Loucy (cell line): ENCODE measurements at regions not wholly inside any gene's neighbourhood (a gene's known extent, or its start where the extent isn't known, plus 50 kb on each side); places are given as distances from the start of the nearest gene placed in this dataset.

Experiments used
- CTCF ChIP-seq: fragments of 200-600 bp; sonication (generic); conservative IDR thresholded peaks from 2 replicates; pipeline ENCODE4 v1.5.1; 2014; ENCODE audit warnings: mild to moderate bottlenecking, antibody characterized with exemption, low read length
- EZH2phosphoT487 ChIP-seq: fragments of 200-600 bp; IDR thresholded peaks from 2 replicates; pipeline ENCODE4 v1.6.1; 2018; ENCODE audit warnings: antibody characterized with exemption, mild to moderate bottlenecking, moderate library complexity, borderline replicate concordance

GRCh38 chr10:6346631-6347030 is 143.9 kb downstream of the PFKFB3 start:
- TF ChIP-seq CTCF: no peak
- TF ChIP-seq EZH2phosphoT487: no peak
